GM18867 (cell line): ENCODE measurements at regions not wholly inside any gene's neighbourhood (a gene's known extent, or its start where the extent isn't known, plus 50 kb on each side); places are given as distances from the start of the nearest gene placed in this dataset.
"Not testable (repeated sequence)": the region's sequence is repeated elsewhere in the genome, so short reads cannot be mapped to it uniquely, and the experiment has no call there.

Experiments
- ATAC-seq: cut with Tn5 transposase; IDR thresholded peaks from one replicate; pipeline ENCODE4 v1.9.1; 2021; ENCODE audit warnings: mild to moderate bottlenecking, moderate library complexity; ENCODE audit not compliant: unreplicated experiment

- no peak for ATAC-seq
Observed at GRCh38 chr15:56812221-56812620, 78.9 kb upstream of the ZNF280D start.

- no peak for ATAC-seq
Observed at GRCh38 chr15:56811586-56811985, 78.3 kb upstream of the ZNF280D start.

- ATAC-seq: no peak
Observed at GRCh38 chr15:56808160-56808559, 74.9 kb upstream of the ZNF280D start.

- ATAC-seq: no peak
Observed at GRCh38 chr15:56806148-56806536, 72.8 kb upstream of the ZNF280D start.

- no peak for ATAC-seq
Observed at GRCh38 chr15:56805466-56806147, 72.3 kb upstream of the ZNF280D start.

- no peak for ATAC-seq
Observed at GRCh38 chr15:56804938-56805337, 71.6 kb upstream of the ZNF280D start.

GRCh38 chr15:56804279-56804678 is 71.0 kb upstream of the ZNF280D start:
- ATAC-seq: no peak

- no peak for ATAC-seq
Observed at GRCh38 chr15:56802161-56802560, 68.9 kb upstream of the ZNF280D start.

- peak; percentile 91 for ATAC-seq
Observed at GRCh38 chr15:56798639-56799038, 65.3 kb upstream of the ZNF280D start.

GRCh38 chr15:56797720-56798275 is 64.5 kb upstream of the ZNF280D start:
- no peak for ATAC-seq

- ATAC-seq: no peak
Observed at GRCh38 chr15:56795502-56795901, 62.2 kb upstream of the ZNF280D start.

- ATAC-seq: no peak
Observed at GRCh38 chr15:56794553-56795329, 61.4 kb upstream of the ZNF280D start.

- ATAC-seq: no peak
Observed at GRCh38 chr15:56794165-56794552, 60.9 kb upstream of the ZNF280D start.

- ATAC-seq: no peak
Observed at GRCh38 chr15:56792211-56792610, 58.9 kb upstream of the ZNF280D start.

- ATAC-seq: not testable (repeated sequence)
Observed at GRCh38 chr15:56791521-56791920, 58.2 kb upstream of the ZNF280D start.

- ATAC-seq: no peak
Observed at GRCh38 chr15:56788359-56788758, 55.0 kb upstream of the ZNF280D start.

GRCh38 chr15:56786966-56787365 is 53.7 kb upstream of the ZNF280D start:
- peak; percentile 65 for ATAC-seq

- no peak for ATAC-seq
Observed at GRCh38 chr15:56783857-56784661, 50.8 kb upstream of the ZNF280D start.

- ATAC-seq: no peak
Observed at GRCh38 chr15:56783156-56783856, 50.0 kb upstream of the ZNF280D start.
